D721Med (cell line): ENCODE measurements at regions not wholly inside any gene's neighbourhood (a gene's known extent, or its start where the extent isn't known, plus 50 kb on each side); places are given as distances from the start of the nearest gene placed in this dataset.

Source experiments
- DNase-seq: peaks from one replicate; pipeline ENCODE4 v3.0.0; 2011; ENCODE audit warnings: low spot score; ENCODE audit not compliant: insufficient read length
- FAIRE-seq: peaks from 2 replicates; lab custom pipeline; 2011; peaks lifted over from hg19 to GRCh38; lab: Jason Lieb, UNC
- TF ChIP-seq, protein P1 (sequence below): IDR thresholded peaks from 2 replicates; pipeline ENCODE4 v1.5.1; 2012; ENCODE audit warnings: mild to moderate bottlenecking, control low read depth; ENCODE audit not compliant: insufficient read depth; ENCODE audit errors: missing control alignments

GRCh38 chr13:81211713-81212112, 870.8 kb upstream of the SPRY2 start:
- DNase-seq (no peak), FAIRE-seq (no peak)
- TF ChIP-seq, protein P1, sequence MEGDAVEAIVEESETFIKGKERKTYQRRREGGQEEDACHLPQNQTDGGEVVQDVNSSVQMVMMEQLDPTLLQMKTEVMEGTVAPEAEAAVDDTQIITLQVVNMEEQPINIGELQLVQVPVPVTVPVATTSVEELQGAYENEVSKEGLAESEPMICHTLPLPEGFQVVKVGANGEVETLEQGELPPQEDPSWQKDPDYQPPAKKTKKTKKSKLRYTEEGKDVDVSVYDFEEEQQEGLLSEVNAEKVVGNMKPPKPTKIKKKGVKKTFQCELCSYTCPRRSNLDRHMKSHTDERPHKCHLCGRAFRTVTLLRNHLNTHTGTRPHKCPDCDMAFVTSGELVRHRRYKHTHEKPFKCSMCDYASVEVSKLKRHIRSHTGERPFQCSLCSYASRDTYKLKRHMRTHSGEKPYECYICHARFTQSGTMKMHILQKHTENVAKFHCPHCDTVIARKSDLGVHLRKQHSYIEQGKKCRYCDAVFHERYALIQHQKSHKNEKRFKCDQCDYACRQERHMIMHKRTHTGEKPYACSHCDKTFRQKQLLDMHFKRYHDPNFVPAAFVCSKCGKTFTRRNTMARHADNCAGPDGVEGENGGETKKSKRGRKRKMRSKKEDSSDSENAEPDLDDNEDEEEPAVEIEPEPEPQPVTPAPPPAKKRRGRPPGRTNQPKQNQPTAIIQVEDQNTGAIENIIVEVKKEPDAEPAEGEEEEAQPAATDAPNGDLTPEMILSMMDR = no peak

DNA sequence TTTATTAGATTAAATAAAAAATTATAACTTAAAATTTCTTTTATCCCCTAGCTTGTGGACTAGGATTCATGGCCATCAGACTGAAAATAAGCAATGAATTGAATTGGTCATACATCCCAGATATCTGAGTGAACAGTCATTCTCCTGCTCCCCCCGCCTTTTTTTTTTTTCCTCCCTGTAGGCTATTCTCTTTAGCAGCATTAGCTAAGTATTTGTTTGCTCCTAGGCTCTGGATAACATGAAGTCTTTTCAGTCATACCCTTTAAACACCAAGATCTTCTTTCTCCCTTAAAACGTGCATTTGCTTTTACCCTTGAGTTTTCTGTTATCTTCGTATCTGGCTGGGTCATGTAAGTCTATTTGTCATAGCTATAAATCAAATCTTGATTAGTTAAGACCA, 866.7 kb upstream of the SPRY2 start:
- DNase-seq (no peak), FAIRE-seq (no peak)
- TF ChIP-seq, protein P1 = no peak

DNA sequence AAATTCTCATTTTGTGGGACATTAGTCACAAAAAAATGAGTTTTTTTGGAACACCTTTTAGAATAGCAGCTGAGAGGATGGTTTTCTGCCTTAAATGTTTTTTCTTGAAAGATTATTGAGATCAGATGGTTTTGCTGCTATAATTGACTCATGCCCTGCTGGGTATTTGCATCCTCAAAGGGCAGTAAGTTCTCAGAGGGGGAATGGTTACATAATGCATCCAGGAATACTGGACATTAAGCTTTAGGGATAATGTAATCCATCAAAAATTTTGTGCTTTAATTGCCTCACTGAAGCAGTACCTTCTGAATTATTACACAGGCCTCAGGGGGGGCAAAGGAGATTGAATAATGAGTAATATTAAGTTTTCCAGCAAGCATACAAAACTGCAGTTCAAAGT, 866.3 kb upstream of the SPRY2 start:
- FAIRE-seq (no peak), DNase-seq (no peak)

DNA sequence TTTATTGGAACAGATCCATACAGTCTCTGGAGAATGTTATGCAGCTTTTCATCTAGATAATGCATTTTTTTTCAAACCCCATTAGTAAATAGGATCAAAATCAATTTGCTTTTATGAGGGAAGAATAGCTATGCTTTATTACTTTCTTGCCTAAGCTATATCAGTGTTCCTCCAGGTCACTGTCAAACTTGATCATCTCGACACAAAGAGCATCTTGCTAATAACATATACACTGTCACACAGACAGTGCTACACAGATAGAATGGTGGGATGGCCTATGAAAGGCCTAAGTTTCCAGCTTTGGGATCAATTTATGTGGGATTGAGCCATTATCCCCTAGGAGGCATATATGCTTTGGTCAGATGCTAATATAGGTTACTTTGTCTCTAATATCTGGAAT, 862.9 kb upstream of the SPRY2 start:
- DNase-seq (no peak), FAIRE-seq (no peak)
- TF ChIP-seq, protein P1 = no peak

More for the DNA sequence above, 866.3 kb upstream of the SPRY2 start:
- TF ChIP-seq, protein P1 = no peak

GRCh38 chr13:81199956-81200355, 859.0 kb upstream of the SPRY2 start:
- no peak for DNase-seq
- no peak for FAIRE-seq
- TF ChIP-seq, protein P1 = no peak

- DNase-seq = no peak
- no peak for FAIRE-seq
- TF ChIP-seq, protein P1 = no peak
These were observed 857.0 kb upstream of the SPRY2 start for GRCh38 chr13:81197966-81198365.

- FAIRE-seq (no peak), DNase-seq (no peak)
- TF ChIP-seq, protein P1 = no peak
These were observed 856.6 kb upstream of the SPRY2 start for GRCh38 chr13:81197483-81197882.
